ENCODE measurements at regions not wholly inside any gene's neighbourhood (a gene's known extent, or its start where the extent isn't known, plus 50 kb on each side); places are given as distances from the start of the nearest gene placed in this dataset.
"Not testable (repeated sequence)": the region's sequence is repeated elsewhere in the genome, so short reads cannot be mapped to it uniquely, and the experiment has no call there.

DNA sequence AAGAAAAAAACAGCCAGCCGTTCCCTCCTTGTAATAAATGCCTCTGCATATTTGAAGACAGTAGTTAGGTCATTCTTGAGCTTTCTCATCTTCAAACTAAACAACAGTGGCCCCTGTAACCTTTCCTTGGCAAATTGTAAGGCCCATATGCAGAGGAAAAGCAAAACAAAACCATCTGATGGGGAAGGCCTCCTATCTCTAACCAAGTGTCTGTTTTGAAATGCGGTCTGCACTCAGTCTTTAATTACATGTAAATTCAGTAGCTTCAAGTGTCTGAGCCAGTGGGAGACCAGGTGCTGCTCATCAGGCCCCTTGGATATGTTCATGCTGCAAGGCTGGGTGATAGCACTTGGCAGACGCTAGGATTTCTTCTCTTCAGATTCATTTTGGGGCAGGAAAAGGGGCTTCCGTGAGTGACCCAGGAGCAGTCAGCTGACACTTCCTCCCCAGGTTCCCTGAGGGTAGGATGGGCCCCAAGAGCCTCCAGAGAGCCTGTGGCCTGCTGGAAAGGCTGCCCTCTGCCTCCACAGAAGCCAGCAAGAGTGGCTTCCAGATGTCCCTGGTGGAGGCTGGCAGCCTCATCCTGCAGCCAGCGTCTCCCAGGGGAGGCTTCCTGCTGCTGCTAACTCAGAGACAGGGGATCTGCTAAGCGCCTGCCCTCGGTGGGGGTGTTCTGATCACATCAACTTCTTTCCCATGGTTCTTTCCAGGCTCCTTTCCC, 60.2 kb upstream of the PLGLB2 start:
- not testable (repeated sequence) for ATAC-seq

DNA sequence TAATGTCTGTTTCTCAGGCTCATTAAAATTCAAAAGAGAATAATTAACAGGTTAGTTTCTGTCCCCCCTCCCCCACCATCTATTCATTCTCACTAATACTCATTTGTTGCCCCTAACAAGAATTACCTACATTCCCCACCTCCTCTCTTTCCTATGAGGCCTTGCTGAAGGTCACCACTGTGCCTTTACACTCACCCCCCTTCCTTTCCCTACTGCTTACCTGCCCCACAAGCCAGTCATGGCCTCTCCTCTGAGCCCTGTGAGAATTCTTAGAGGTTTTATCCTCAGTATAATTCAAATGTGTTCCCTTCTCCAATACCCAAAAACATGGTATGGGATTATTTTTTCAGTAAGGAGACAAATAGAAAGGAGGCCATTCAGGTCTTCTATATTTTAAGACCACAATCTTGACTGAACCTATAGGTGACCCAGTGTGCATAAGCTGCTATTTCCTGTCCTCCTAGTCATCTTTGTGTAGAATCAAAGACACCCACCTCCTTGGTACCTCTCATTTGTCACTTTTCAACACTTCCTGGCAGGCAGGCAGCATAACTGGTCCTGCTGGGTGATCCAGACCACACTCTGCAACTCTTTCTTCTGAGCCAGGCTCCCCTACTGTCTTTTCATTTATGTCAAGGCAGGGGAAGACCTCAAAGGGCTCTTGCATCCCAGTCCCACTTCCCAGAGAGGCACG, 55.8 kb upstream of the PLGLB2 start:
- ATAC-seq: peak; percentile 93

DNA sequence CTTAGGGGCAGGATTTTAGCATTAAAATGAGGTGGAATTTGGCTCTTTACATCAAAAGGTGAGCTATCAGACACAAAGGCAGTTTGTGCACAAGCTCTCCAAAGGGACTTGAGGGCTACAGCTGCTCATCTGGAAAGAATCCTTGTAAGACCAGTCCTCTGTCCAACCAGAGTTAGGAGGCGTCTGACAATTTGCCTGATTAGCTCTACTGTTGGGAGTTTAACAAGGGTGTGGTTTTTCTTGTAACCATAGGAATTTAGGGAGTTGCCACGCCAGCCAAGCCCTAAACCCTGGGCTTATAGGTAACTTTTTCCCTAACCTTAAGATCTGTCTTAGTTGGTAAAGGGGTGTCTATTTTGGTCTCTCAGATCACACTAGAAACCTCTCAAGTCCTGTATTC, 55.0 kb upstream of the PLGLB2 start:
- peak; percentile 93 for ATAC-seq

DNA sequence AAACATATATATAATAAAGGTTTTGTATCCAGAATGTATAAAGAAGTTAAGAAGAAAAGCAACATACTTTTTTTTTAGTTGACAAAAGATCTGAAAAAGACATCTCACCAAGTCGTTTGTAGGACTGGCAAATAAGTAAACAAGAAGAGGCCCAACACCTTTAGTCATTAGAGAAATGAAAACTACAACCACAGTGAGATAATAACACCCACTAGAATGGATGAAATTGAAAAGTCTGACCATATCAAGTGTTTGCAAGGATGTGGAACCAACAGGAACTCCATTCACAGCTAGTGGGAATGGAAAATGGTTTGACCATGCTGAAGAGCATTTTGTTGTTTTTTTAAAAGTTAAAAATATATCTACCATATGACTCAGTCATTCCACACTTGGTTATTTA, 54.0 kb upstream of the PLGLB2 start:
- not testable (repeated sequence) for ATAC-seq

DNA sequence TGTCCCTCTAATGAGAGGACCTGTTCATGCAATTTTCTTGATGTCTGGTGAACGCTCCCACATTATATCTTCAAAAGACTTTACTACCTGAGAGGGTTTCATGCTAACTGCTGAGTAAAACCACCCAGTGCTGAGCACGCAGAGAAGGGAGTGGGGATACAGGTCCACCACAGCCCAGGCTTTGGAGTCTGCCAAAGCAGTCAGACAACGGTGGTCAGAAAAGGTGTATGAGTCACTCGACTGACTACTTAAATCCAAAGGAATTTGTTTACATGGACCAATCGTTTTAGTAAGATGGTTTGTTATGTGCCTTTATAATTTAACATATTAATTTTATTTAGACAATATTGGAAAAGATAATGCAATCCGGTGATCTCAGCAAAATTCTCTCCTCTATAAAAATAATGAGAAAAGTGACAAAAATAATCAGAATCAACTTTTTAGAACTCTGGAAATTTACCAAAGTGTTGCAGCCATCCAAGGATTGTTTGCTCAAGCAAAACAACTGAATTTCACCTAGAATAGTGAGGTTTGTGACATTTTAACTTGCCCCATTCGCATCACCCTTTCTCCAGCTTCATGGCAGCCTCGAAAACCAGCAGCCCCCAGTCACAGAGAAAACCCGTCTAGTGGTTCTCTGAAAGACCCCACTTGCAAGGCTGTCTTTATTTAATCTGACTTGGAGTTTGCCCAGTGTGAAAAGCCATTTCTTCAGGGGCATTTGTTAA, 52.1 kb upstream of the PLGLB2 start:
- not testable (repeated sequence) for ATAC-seq
